Osteoblast (primary cell): ENCODE measurements at regions not wholly inside any gene's neighbourhood (a gene's known extent, or its start where the extent isn't known, plus 50 kb on each side); places are given as distances from the start of the nearest gene placed in this dataset.

Experiments
- DNase-seq: peaks from one replicate; pipeline ENCODE4 v3.0.0; 2011; ENCODE audit warnings: low spot score, mixed read lengths; ENCODE audit not compliant: insufficient read length; ENCODE audit errors: missing footprints
- H2AFZ ChIP-seq: 2 replicates; pipeline ENCODE4 v1.6.0; 2011; ENCODE audit warnings: mild to moderate bottlenecking, low read length
- H3K27ac ChIP-seq: 2 replicates; pipeline ENCODE4 v1.5.1; 2011; ENCODE audit warnings: mild to moderate bottlenecking, low read depth, low read length, moderate library complexity
- H3K27me3 ChIP-seq: 2 replicates; pipeline ENCODE4 v1.6.0; 2012; ENCODE audit warnings: mild to moderate bottlenecking, control low read depth, inconsistent platforms, low read length, moderate library complexity; ENCODE audit not compliant: insufficient read depth
- H3K36me3 ChIP-seq: 2 replicates; pipeline ENCODE4 v1.5.1; 2011; ENCODE audit warnings: mild to moderate bottlenecking, low read length, control low read depth, moderate library complexity; ENCODE audit not compliant: insufficient read depth
- H3K4me1 ChIP-seq: 2 replicates; pipeline ENCODE4 v1.5.1; 2011; ENCODE audit warnings: mild to moderate bottlenecking, low read length, control low read depth, moderate library complexity; ENCODE audit not compliant: insufficient read depth
- H3K4me2 ChIP-seq: 2 replicates; pipeline ENCODE4 v1.6.0; 2011; ENCODE audit warnings: mild to moderate bottlenecking, low read length; ENCODE audit not compliant: insufficient read depth
- H3K4me3 ChIP-seq: fragments of 200-600 bp; sonication (generic); 3 replicates; pipeline ENCODE4 v1.5.1; 2012; ENCODE audit warnings: mild to moderate bottlenecking, low read length, inconsistent platforms; ENCODE audit not compliant: insufficient read depth
- H3K79me2 ChIP-seq: 2 replicates; pipeline ENCODE4 v1.6.0; 2012; ENCODE audit warnings: mild to moderate bottlenecking, low read length, control low read depth, inconsistent platforms; ENCODE audit not compliant: insufficient read depth
- H3K9me3 ChIP-seq: 2 replicates; pipeline ENCODE4 v1.5.1; 2011; ENCODE audit warnings: low read depth, low read length, control low read depth
- H4K20me1 ChIP-seq: 2 replicates; pipeline ENCODE4 v1.6.0; 2012; ENCODE audit warnings: mild to moderate bottlenecking, low read length, control low read depth; ENCODE audit not compliant: insufficient read depth
- CTCF ChIP-seq: IDR thresholded peaks from 2 replicates; pipeline ENCODE4 v1.5.1; 2011; ENCODE audit warnings: mild to moderate bottlenecking, low read depth, low read length, moderate library complexity; ENCODE audit errors: extremely low read depth

DNA sequence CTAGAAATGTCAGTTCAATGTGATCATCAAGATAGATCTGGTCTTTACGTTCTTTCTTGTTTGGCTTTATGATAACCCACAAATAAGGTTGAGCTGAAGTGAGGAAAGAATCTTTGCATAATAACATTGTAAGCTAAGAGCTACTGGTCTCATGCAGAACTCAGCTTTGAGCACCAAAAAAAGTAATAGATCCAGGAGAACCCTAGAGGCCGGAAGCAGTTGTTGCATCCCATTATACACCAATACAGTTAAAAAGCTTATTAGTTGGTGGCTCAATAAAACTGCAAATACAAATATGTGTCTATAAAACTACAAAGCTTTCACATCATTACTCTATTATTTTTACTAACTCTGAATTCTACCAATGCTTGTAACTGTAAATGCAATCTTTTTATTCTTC lies 85.5 kb upstream of the NUDT12 start:
- Histone ChIP-seq H3K36me3 (no peaks in the 10 kb centered on the region), H4K20me1 (no peaks in the 10 kb centered on the region), H3K27ac (no peak overlapping the region), H2AFZ (no peak overlapping the region), H3K79me2 (no peaks in the 10 kb centered on the region), H3K4me1 (no peaks in the 10 kb centered on the region), H3K4me3 (no peak overlapping the region), H3K9me3 (no peaks in the 10 kb centered on the region), H3K27me3 (no peaks in the 10 kb centered on the region), H3K4me2 (no peak overlapping the region)
- TF ChIP-seq CTCF, result peak; percentile 29
- DNase-seq, result no peak

DNA sequence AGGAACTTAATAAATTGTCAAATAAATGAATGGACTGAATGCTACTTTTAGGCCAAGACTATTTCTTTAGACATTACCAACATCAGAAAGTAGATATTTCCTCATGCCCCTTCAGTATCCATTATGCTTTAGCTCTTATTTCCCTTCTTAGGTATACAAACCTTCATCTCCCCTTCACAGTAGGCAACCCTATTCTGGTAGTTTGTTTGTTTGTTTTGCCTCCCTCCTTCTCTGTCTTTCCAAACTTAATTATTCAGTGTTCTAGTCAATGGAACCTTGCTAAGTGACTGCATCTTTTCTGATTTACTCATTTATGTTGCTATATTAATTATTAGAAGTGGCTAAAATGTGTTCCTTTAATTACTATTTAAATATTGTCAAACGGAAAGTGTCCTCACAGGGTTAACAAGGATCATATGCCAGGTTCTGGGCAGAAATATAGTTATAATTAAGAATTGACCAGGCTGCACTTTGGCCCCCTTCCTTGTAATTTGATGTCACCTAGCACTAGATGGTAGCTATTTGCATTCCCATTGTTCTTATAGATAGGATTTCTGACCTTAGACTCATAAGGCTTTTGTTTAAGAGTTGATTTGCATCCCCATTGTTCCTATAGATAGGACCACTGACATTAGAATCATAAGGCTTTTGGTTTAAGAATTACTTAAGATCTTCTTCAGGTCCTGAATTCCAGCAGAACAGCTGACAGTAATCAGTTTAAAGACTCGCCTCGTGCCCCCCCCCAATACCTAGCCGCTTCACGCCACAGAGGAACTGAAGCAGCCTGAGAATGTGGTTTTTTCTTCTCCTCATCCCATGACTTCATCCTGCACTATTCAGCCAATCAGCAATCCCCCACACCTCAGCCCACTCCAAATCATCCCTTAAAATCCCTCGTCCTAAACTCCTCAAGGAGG lies 84.4 kb upstream of the NUDT12 start:
- no peaks in the 10 kb centered on the region for H3K79me2 ChIP-seq
- H3K36me3 ChIP-seq, result no peaks in the 10 kb centered on the region
- no peak for DNase-seq
- H3K4me3 ChIP-seq, result no peak overlapping the region
- H3K27me3 ChIP-seq, result no peaks in the 10 kb centered on the region
- H3K27ac ChIP-seq, result no peak overlapping the region
- H3K4me1 ChIP-seq, result no peaks in the 10 kb centered on the region
- no peak overlapping the region for H2AFZ ChIP-seq
- no peaks in the 10 kb centered on the region for H4K20me1 ChIP-seq
- TF ChIP-seq CTCF, result no peak
- H3K9me3 ChIP-seq, result no peaks in the 10 kb centered on the region
- H3K4me2 ChIP-seq, result no peak overlapping the region

GRCh38 chr5:103645816-103646215 lies 83.2 kb upstream of the NUDT12 start:
- H3K27ac ChIP-seq, result no peak overlapping the region
- H3K4me3 ChIP-seq, result no peak overlapping the region
- no peaks in the 10 kb centered on the region for H4K20me1 ChIP-seq
- no peaks in the 10 kb centered on the region for H3K36me3 ChIP-seq
- H2AFZ ChIP-seq, result no peak overlapping the region
- H3K27me3 ChIP-seq, result no peaks in the 10 kb centered on the region
- no peak for TF ChIP-seq CTCF
- no peak for DNase-seq
- H3K79me2 ChIP-seq, result no peaks in the 10 kb centered on the region
- no peaks in the 10 kb centered on the region for H3K4me1 ChIP-seq
- H3K4me2 ChIP-seq, result no peak overlapping the region
- H3K9me3 ChIP-seq, result no peaks in the 10 kb centered on the region

GRCh38 chr5:103638979-103639378 lies 76.4 kb upstream of the NUDT12 start:
- H4K20me1 ChIP-seq, result no peaks in the 10 kb centered on the region
- no peak for DNase-seq
- H2AFZ ChIP-seq, result no peak overlapping the region
- H3K27me3 ChIP-seq, result peaks cover 5% of the 10 kb centered on the region
- no peak for TF ChIP-seq CTCF
- H3K4me1 ChIP-seq, result no peaks in the 10 kb centered on the region
- no peak overlapping the region for H3K4me2 ChIP-seq
- H3K36me3 ChIP-seq, result no peaks in the 10 kb centered on the region
- H3K27ac ChIP-seq, result no peak overlapping the region
- H3K9me3 ChIP-seq, result no peaks in the 10 kb centered on the region
- no peaks in the 10 kb centered on the region for H3K79me2 ChIP-seq
- no peak overlapping the region for H3K4me3 ChIP-seq
